Stimulated activated CD8-positive, alpha-beta memory T cell treated with anti-CD3 and anti-CD28 coated beads, Interleukin-15, amount 100 ng/mL, for 24 hours (primary cell): ENCODE measurements at regions not wholly inside any gene's neighbourhood (a gene's known extent, or its start where the extent isn't known, plus 50 kb on each side); places are given as distances from the start of the nearest gene placed in this dataset.
"Not testable (repeated sequence)": the region's sequence is repeated elsewhere in the genome, so short reads cannot be mapped to it uniquely, and the experiment has no call there.

Experiments used
- DNase-seq: peaks from one replicate; pipeline ENCODE4 v3.0.0-alpha.2; 2020; ENCODE audit warnings: low read depth

- not testable (repeated sequence) for DNase-seq
Observed at GRCh38 chr11:37431633-37432230, 833.7 kb upstream of the RAG2 start.

GRCh38 chr11:37430966-37431632, 833.1 kb upstream of the RAG2 start:
- DNase-seq, result not testable (repeated sequence)

- no peak for DNase-seq
Observed at GRCh38 chr11:37422511-37422910, 824.5 kb upstream of the RAG2 start.

- DNase-seq, result no peak
Observed at GRCh38 chr11:37411289-37411688, 813.3 kb upstream of the RAG2 start.

- no peak for DNase-seq
Observed at GRCh38 chr11:37409124-37409523, 811.1 kb upstream of the RAG2 start.

GRCh38 chr11:37407461-37407860, 809.4 kb upstream of the RAG2 start:
- DNase-seq, result no peak

GRCh38 chr11:37406651-37407050, 808.6 kb upstream of the RAG2 start:
- DNase-seq, result no peak

GRCh38 chr11:37404231-37404630, 806.2 kb upstream of the RAG2 start:
- DNase-seq, result no peak

GRCh38 chr11:37402663-37403062, 804.6 kb upstream of the RAG2 start:
- no peak for DNase-seq

GRCh38 chr11:37394236-37394870, 796.3 kb upstream of the RAG2 start:
- DNase-seq, result no peak

GRCh38 chr11:37391615-37392014, 793.6 kb upstream of the RAG2 start:
- no peak for DNase-seq

- DNase-seq, result no peak
Observed at GRCh38 chr11:37390576-37391083, 792.6 kb upstream of the RAG2 start.

GRCh38 chr11:37378958-37379357, 780.9 kb upstream of the RAG2 start:
- no peak for DNase-seq

- no peak for DNase-seq
Observed at GRCh38 chr11:37372667-37373066, 774.6 kb upstream of the RAG2 start.

GRCh38 chr11:37371346-37371970, 773.4 kb upstream of the RAG2 start:
- DNase-seq, result no peak

GRCh38 chr11:37370817-37371216, 772.8 kb upstream of the RAG2 start:
- DNase-seq, result no peak

GRCh38 chr11:37364246-37364839, 766.3 kb upstream of the RAG2 start:
- DNase-seq, result no peak

- no peak for DNase-seq
Observed at GRCh38 chr11:37353192-37353591, 755.2 kb upstream of the RAG2 start.

GRCh38 chr11:37352485-37352884, 754.4 kb upstream of the RAG2 start:
- DNase-seq, result no peak

- DNase-seq, result no peak
Observed at GRCh38 chr11:37343290-37343689, 745.3 kb upstream of the RAG2 start.

GRCh38 chr11:37336401-37336800, 738.4 kb upstream of the RAG2 start:
- DNase-seq, result no peak

- DNase-seq, result no peak
Observed at GRCh38 chr11:37333345-37333744, 735.3 kb upstream of the RAG2 start.

GRCh38 chr11:37323843-37324242, 725.8 kb upstream of the RAG2 start:
- DNase-seq, result no peak
